T-helper 2 cell treated with Interferon-gamma antibody and Interleukin-4, amounts not matched to agents 5 μg/mL and 100 μg/mL, for 36 hours (primary cell): ENCODE measurements at regions not wholly inside any gene's neighbourhood (a gene's known extent, or its start where the extent isn't known, plus 50 kb on each side); places are given as distances from the start of the nearest gene placed in this dataset.
"Not testable (repeated sequence)": the region's sequence is repeated elsewhere in the genome, so short reads cannot be mapped to it uniquely, and the experiment has no call there.

Experiments used
- DNase-seq: peaks from one replicate; pipeline ENCODE4 v3.0.0; 2021; ENCODE audit warnings: low spot score
- H3K27ac Mint-ChIP-seq: one replicate; pipeline ENCODE4 v1.8.0; 2021; ENCODE audit warnings: mild to moderate bottlenecking, mixed read lengths
- H3K27me3 Mint-ChIP-seq: one replicate; pipeline ENCODE4 v1.8.0; 2021; ENCODE audit warnings: low read depth, mixed read lengths
- H3K36me3 Mint-ChIP-seq: one replicate; pipeline ENCODE4 v1.8.0; 2021; ENCODE audit warnings: low read depth, mixed read lengths
- H3K4me1 Mint-ChIP-seq: one replicate; pipeline ENCODE4 v1.8.0; 2021; ENCODE audit warnings: low read depth, mixed read lengths
- H3K4me3 Mint-ChIP-seq: one replicate; pipeline ENCODE4 v1.8.0; 2022; ENCODE audit warnings: mild to moderate bottlenecking, moderate library complexity, mixed read lengths
- H3K9me3 Mint-ChIP-seq: one replicate; pipeline ENCODE4 v1.8.0; 2021; ENCODE audit warnings: mixed read lengths

DNA sequence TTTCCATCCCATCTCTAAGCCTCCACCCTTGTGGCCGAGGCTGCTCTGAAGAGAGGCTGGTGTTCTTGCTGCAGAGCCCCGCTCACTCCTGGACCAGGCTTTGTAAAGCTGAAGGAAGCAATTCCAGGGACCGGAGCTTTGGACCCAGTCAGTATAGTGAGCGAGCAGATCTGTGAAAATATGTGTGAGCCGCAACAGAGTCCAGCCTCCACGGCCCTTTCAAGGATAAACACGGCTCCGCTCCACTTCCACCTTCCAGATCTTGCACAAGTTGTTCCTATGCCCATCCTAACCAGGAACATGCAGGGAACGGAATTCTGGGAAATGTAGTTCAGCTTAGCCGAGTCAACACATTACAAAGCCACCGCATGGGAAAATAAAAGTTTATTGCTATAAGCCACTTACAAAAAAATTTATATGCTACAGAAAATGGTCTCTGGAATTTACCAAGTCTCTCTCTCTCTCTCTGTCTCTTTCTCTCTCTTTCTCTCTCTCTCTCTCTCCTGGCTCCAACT is 151.7 kb upstream of the ZNF521 start:
- H3K4me1 Mint-ChIP-seq, result no peaks in the 10 kb centered on the region
- no peak for DNase-seq

DNA sequence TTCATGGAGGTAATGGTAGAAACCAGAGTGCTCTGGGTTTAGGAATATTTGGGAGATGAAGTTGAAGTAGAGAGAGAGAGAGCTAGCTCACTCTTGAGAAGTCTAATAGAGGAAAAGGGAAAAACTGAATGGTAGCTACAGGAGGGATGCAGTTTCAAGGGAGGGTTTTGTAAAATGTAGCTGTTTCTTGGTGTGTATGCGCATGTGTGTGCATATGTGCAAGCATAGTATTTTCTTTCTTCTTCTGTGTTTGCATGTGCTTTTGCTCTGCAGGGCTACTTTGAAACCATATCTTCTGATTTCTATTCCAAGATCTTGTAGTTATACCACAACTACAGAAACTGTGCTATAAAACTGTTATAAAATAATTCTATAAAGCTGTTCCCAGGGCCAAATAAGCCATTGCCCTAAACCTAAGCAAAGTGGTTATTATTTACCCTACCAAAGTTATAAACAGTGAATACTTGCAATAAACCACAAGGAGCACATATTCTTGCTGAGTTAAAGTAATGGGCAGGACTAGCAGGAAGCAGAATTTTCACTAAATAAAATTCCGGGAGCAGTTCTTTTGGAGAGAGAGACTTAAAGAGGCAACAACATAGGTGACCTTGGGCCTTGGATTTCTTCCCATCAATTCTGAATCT is 145.3 kb upstream of the ZNF521 start:
- Mint-ChIP-seq H3K4me3 (no peak overlapping the region), H3K4me1 (no peaks in the 10 kb centered on the region), H3K27me3 (no peaks in the 10 kb centered on the region), H3K36me3 (no peaks in the 10 kb centered on the region), H3K9me3 (no peaks in the 10 kb centered on the region), H3K27ac (no peak overlapping the region)
- no peak for DNase-seq

More for the DNA sequence above, 151.7 kb upstream of the ZNF521 start:
- Mint-ChIP-seq H3K9me3 (no peaks in the 10 kb centered on the region), H3K27ac (no peak overlapping the region), H3K27me3 (no peaks in the 10 kb centered on the region), H3K36me3 (no peaks in the 10 kb centered on the region), H3K4me3 (no peak overlapping the region)

DNA sequence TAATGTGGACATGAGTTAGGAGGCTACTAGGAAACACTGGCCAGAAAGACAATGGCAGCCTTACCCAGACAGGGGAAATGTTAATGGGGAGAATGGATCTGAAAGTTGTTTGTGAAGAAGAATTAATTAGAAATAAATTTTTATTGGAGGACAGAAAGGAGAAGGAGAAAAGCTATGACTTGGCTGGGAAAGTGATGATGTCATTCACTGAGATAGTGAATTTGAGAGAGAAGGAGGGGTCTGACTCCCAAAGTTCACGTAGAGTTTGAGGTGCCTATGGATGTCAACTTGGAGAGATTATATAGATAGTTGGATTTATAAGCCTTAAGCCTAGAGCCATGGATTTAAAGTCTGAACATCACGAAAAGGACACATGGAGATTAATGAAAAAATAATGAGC is 144.6 kb upstream of the ZNF521 start:
- no peaks in the 10 kb centered on the region for H3K27me3 Mint-ChIP-seq
- H3K4me1 Mint-ChIP-seq, result no peaks in the 10 kb centered on the region
- no peak for DNase-seq
- H3K4me3 Mint-ChIP-seq, result no peak overlapping the region
- no peaks in the 10 kb centered on the region for H3K9me3 Mint-ChIP-seq
- H3K27ac Mint-ChIP-seq, result no peak overlapping the region
- no peaks in the 10 kb centered on the region for H3K36me3 Mint-ChIP-seq

DNA sequence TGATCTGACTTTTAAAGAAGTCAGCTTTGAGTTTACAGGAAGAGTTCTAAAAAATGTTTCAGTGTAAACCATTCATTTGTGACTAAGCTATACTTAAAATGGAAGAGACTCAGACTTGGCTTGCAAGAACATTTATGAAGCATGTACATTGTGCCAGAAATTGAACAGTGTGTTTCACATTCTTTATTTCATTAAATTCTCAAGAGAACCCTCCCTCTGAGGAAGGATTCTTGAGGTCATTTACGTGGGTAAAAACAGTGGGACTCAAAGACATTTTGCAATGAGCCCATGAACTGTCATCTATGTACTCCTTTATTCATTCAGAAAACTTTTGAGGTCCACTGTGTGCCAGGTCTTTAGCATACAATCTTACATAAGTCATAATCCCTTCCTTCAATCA is 143.6 kb upstream of the ZNF521 start:
- DNase-seq, result no peak
- Mint-ChIP-seq H3K36me3 (no peaks in the 10 kb centered on the region), H3K27ac (no peak overlapping the region), H3K4me1 (no peaks in the 10 kb centered on the region), H3K4me3 (no peak overlapping the region), H3K27me3 (no peaks in the 10 kb centered on the region), H3K9me3 (no peaks in the 10 kb centered on the region)

DNA sequence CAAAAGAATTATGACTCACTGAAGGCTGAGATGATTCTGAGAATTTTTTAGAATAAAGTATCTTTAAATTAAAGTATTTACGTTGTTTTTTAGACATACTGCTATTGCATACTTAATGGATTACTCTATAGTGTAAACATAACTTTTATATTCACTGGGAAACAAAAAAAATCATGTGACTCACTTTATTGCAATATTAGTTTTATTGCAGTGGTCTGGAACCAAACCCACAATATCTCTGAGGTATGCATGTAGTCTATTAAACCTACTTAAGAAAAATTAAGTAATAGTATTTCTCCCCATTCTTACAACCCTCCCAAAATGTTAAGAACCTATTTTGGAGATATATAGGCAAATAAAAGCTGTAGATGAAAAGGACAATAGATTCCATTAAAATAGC is 142.9 kb upstream of the ZNF521 start:
- no peaks in the 10 kb centered on the region for H3K4me1 Mint-ChIP-seq
- H3K9me3 Mint-ChIP-seq, result no peaks in the 10 kb centered on the region
- H3K36me3 Mint-ChIP-seq, result no peaks in the 10 kb centered on the region
- no peak overlapping the region for H3K4me3 Mint-ChIP-seq
- no peak overlapping the region for H3K27ac Mint-ChIP-seq
- H3K27me3 Mint-ChIP-seq, result no peaks in the 10 kb centered on the region
- no peak for DNase-seq

DNA sequence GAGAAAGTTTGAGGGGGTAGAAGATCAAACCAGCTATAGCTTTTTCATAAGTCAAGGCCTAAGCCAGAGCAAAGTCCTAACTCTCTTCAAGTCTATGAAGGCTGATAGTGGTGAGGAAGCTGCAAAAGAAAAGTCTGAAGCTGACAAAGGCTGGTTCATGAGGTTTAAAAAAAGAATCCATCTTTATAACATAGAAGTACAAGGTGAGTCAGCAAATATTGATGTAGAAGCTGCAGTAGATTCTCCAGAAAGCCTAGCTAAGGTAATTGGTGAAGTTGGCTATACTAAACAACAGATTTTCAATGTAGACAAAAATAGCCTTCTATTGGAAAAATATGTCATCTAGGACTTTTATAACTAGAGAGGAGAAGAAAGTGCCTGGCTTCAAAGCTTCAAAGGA is 141.4 kb upstream of the ZNF521 start:
- DNase-seq, result no peak
- Mint-ChIP-seq H3K36me3 (no peaks in the 10 kb centered on the region), H3K4me3 (no peak overlapping the region)

DNA sequence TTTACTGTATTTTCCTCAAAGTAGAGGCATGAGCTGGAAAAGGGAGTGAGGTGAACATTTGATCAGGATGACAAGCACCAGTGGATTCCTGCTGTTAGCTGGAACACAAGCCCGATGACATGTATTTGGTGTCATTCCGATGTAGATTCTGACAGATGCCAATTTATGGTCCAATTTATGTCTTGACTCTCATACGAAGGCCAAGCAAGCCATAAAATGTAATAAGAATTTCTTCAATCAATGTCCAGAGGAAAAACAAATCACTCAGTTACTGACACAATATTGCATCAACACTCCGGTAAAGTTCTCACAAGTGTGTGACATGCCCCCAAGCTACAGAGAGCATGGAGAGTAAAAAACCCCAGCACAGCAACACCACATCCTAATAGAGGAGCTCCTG is 138.3 kb upstream of the ZNF521 start:
- H3K4me3 Mint-ChIP-seq, result no peak overlapping the region
- H3K4me1 Mint-ChIP-seq, result no peaks in the 10 kb centered on the region
- H3K36me3 Mint-ChIP-seq, result no peaks in the 10 kb centered on the region
- no peak for DNase-seq
- no peaks in the 10 kb centered on the region for H3K9me3 Mint-ChIP-seq
- H3K27ac Mint-ChIP-seq, result no peak overlapping the region
- H3K27me3 Mint-ChIP-seq, result no peaks in the 10 kb centered on the region

More for the DNA sequence above, 141.4 kb upstream of the ZNF521 start:
- Mint-ChIP-seq H3K27me3 (no peaks in the 10 kb centered on the region), H3K4me1 (no peaks in the 10 kb centered on the region), H3K27ac (no peak overlapping the region), H3K9me3 (no peaks in the 10 kb centered on the region)

DNA sequence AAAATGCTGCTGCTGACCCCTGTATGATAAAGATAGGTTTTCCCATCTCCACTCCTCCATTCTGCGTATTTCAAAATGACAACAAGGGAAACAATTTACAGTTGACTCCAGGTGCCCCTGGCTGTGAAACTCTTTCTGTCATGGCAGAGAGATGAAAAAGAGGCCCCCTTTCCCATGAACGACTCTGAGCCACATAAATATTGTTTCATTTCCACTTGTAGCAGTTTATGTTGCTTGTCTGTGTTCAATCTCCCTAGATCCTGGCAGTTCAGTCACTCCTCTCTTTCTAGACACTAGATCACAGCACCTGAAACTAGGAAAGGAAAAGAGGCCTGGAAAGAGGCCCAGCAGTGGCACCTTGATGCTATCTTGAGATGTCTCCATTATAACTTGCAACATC is 121.0 kb upstream of the ZNF521 start:
- no peak overlapping the region for H3K4me3 Mint-ChIP-seq
- no peaks in the 10 kb centered on the region for H3K4me1 Mint-ChIP-seq
- no peaks in the 10 kb centered on the region for H3K36me3 Mint-ChIP-seq
- no peak overlapping the region for H3K27ac Mint-ChIP-seq
- no peaks in the 10 kb centered on the region for H3K27me3 Mint-ChIP-seq
- peaks cover 16% of the 10 kb centered on the region for H3K9me3 Mint-ChIP-seq
- no peak for DNase-seq

DNA sequence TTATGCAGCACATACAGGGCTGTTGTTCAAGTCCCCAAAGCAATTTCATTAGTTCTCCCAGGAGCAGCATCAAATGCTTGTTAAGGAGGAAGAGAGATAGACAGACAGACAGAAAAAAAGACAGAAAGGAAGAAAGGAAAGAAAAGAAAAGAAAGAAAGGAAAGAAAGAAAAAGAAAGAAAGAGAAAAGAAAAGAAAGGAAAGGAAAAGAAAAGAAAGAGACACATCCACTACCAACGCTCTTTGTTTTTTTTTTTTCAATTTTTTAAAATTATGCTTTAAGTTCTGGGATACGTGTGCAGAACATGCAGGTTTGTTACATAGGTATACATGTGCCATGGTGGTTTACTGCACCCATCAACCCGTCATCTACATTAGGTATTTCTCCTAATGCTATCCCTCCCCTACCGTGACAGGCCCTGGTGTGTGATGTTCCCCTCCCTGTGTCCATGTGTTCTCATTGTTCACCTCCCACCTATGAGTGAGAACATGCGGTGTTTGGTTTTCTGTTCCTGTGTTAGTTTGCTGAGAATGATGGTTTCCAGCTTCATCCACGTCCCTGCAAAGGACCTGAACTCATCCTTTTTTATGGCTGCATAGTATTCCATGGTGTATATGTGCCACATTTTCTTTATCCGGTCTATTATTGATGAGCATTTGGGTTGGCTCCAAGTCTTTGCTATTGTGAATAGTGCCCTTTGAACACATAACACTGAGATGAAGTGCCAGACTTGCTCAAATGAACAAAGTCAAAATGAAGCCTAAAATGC is 119.0 kb upstream of the ZNF521 start:
- not testable (repeated sequence) for H3K4me1 Mint-ChIP-seq

DNA sequence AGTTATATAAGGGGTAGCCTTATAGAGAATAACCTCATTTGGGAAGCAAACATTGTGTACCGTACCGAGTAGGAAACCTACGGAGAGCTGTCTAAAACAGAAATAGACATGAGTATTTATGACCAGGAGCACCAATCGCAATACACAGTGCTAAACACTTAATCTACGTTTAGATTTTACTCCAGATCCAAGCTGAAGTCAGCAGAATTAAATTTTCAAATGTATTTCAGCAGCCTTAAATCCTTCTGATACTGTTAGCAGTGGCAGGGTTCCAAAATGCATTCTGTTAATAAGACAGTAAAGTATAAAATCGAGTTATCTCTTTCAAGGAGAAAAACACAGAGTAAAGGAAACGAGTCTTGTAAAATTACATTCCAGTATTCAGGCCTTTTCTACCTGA is 118.1 kb upstream of the ZNF521 start:
- no peak overlapping the region for H3K27ac Mint-ChIP-seq
- peaks cover 7% of the 10 kb centered on the region for H3K9me3 Mint-ChIP-seq
- no peaks in the 10 kb centered on the region for H3K4me1 Mint-ChIP-seq
- H3K36me3 Mint-ChIP-seq, result no peaks in the 10 kb centered on the region
- DNase-seq, result no peak
- no peaks in the 10 kb centered on the region for H3K27me3 Mint-ChIP-seq
- no peak overlapping the region for H3K4me3 Mint-ChIP-seq

More for the DNA sequence above, 119.0 kb upstream of the ZNF521 start:
- not testable (repeated sequence) for H3K9me3 Mint-ChIP-seq, H3K36me3 Mint-ChIP-seq, H3K4me3 Mint-ChIP-seq, H3K27ac Mint-ChIP-seq, DNase-seq, H3K27me3 Mint-ChIP-seq

DNA sequence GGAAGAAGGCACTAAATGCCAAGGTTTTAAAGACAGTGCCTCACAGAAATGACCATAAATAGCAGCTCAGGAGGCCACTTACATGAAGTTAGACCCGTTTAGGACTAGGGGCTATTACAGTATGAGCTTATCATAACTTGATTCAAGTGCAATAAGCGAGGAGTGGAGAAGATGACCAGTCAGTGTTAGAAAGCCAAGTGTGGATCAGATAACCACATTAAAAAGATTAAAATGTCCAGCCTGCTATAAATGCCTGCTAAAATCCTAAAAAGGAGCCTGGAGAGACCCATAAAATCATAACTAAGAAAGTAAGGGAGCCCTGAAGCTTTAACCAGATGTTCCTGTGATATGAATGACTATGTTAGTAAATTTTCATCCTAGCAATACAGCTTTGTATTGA is 117.5 kb upstream of the ZNF521 start:
- Mint-ChIP-seq H3K36me3 (no peaks in the 10 kb centered on the region), H3K27ac (no peak overlapping the region), H3K9me3 (peaks cover 7% of the 10 kb centered on the region), H3K4me3 (no peak overlapping the region), H3K4me1 (no peaks in the 10 kb centered on the region), H3K27me3 (no peaks in the 10 kb centered on the region)
- no peak for DNase-seq

DNA sequence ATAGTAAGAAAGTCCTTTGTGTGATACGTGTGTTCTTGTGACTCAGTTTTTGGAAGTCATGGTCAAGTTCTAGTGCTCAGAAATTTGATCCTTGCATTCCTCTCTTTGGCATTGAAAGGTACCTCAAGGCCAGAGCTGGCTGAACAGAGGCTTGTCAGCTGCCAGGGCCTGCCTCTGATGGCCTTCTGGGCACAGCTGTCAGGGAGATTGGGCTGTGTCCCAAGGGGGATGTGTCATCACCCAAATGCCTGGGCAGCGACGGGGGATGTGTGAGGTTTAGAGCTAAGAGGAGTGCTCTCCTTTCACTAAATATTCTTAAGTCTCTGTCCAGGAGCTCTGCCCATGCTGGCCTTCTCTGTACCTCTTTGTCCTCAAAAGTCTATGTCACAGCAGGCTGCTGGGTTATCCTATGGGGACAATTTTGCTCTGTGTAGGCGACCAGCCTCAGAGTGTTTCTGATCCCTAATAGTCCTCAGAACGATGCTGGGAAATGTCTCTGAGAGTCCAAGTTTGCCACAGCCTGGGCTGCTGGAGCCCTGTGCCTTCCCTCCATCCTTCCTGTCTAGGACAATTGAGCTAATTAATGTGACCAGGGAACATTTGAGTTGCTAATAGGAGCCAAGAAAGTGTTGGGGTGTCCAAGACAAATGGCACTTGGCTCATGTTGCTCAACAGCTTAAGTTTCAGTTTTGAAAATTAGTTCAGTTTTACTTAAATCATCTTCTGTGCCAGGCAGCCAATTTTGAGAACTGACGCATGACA is 115.4 kb upstream of the ZNF521 start:
- no peaks in the 10 kb centered on the region for H3K4me1 Mint-ChIP-seq
- H3K27me3 Mint-ChIP-seq, result no peaks in the 10 kb centered on the region
- no peak overlapping the region for H3K4me3 Mint-ChIP-seq
- H3K36me3 Mint-ChIP-seq, result no peaks in the 10 kb centered on the region
- no peak for DNase-seq
- H3K9me3 Mint-ChIP-seq, result peaks cover 7% of the 10 kb centered on the region
- no peak overlapping the region for H3K27ac Mint-ChIP-seq

DNA sequence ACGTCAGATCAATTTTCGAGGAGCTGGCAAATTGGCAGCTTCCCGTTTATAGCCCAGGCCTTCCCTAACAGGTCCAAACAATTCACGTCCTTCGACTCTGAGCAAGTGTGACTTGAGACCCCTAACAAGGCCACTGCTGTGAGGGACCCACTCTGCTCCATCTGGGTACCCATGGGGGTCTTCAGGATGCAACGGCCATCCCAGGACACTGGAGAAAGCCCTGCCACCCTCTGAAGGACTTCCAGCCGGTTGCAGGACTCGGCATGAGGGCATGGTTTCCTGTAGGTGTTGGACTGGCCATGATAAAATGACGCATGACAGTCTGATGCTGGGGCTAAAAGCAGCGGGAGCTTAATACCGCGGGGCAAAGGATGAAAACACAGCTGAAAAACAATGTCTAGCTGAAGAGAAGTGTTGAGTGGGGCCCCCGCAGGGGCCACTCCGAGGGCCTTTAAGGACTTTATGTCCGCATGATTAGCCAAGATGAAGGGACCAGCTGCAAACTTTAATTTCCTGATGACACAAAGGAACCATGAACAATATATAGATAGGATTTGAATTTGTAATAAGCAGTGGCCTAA is 113.3 kb upstream of the ZNF521 start:
- no peak for DNase-seq
- Mint-ChIP-seq H3K4me3 (no peak overlapping the region), H3K4me1 (no peaks in the 10 kb centered on the region), H3K9me3 (no peaks in the 10 kb centered on the region), H3K27ac (no peak overlapping the region), H3K27me3 (no peaks in the 10 kb centered on the region), H3K36me3 (no peaks in the 10 kb centered on the region)

DNA sequence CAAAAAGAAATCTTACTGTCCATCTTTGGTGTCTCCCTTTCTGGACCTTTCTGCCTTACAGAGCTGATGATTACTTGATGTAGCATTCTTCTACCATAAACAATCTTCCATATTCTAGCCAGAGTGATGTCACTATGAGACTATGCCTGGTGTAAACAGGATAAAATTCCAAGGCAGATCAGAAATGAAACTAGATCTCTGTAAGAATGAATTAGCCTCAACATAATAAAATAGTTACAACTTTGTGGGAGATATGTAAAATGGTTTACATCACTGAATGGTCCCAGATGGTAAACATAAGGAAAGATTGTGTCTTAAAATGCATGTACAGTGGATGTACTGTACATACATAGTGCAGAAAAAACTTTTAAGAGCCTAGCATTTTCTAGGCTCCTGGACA is 112.3 kb upstream of the ZNF521 start:
- H3K27ac Mint-ChIP-seq, result no peak overlapping the region
- no peak for DNase-seq
- no peaks in the 10 kb centered on the region for H3K9me3 Mint-ChIP-seq
- no peaks in the 10 kb centered on the region for H3K4me1 Mint-ChIP-seq
- no peaks in the 10 kb centered on the region for H3K27me3 Mint-ChIP-seq
- no peak overlapping the region for H3K4me3 Mint-ChIP-seq
- H3K36me3 Mint-ChIP-seq, result no peaks in the 10 kb centered on the region
